ENCODE measurements at regions not wholly inside any gene's neighbourhood (a gene's known extent, or its start where the extent isn't known, plus 50 kb on each side); places are given as distances from the start of the nearest gene placed in this dataset.

DNA sequence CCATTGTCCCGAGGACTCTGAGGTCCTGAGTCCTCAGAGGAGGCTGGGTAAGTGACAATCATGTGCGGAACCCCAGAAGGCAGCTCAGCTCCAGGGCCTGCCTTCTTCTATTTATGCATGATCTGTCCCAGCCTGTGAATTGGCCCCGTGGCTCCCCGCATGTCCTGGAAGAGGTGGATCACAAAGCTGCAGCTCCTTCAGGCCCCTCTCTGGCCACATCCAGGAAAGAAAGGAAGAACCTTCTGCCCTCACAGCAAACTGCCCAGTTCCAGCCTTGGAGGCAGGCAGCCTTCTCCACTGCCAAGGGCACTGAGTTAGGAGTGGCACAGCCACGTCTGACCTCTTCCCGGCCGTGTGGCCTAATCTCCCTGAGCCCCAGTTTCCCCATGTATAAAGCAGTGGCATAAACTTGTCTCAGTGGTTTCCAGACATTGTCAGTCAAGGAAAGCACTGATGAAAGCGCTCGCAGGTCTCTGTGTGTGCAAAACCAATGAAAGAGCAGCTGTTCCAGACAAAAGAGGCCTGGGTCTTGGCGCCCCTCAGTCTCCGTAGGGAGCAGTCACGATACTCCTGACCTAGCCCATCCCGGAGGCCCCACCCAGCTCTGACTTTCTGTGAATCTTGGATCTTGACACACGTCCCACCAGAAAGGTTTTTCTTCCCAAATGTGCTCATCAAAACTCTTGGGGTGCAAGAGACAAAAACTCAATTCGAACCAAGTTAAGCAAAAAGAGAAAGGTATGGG, 497.3 kb downstream of the SHQ1 start:
- no peaks in the 10 kb centered on the region for H3K79me2 ChIP-seq (replicated peaks; ENCODE audit: insufficient read depth)
- H3F3A ChIP-seq (replicated peaks; ENCODE audit: low read depth) = no peaks in the 10 kb centered on the region
- H3K27me3 Mint-ChIP-seq (ENCODE audit: insufficient read depth, low read depth, poor library complexity) = peaks cover 9% of the 10 kb centered on the region
- H3K4me2 ChIP-seq = no peak overlapping the region
- H3K27me3 ChIP-seq (ENCODE audit: insufficient read depth) = no peaks in the 10 kb centered on the region
- H3K36me3 Mint-ChIP-seq (ENCODE audit: low read depth) = no peaks in the 10 kb centered on the region
- H3K9me2 ChIP-seq (ENCODE audit: insufficient read depth) = no peaks in the 10 kb centered on the region
- no peaks in the 10 kb centered on the region for H3K9me3 Mint-ChIP-seq
- TF ChIP-seq EZH2 (IDR thresholded peaks at IDR 0.05; ENCODE audit: low read depth, unreplicated experiment) = no peak
- TF ChIP-seq CREB1 (CRISPR knock-in tag; IDR thresholded peaks at IDR 0.05; ENCODE audit: low read depth) = no peak
- TF ChIP-seq STAT1 (IDR thresholded peaks at IDR 0.05; ENCODE audit: unreplicated experiment) = no peak
- TF ChIP-seq, protein P1, sequence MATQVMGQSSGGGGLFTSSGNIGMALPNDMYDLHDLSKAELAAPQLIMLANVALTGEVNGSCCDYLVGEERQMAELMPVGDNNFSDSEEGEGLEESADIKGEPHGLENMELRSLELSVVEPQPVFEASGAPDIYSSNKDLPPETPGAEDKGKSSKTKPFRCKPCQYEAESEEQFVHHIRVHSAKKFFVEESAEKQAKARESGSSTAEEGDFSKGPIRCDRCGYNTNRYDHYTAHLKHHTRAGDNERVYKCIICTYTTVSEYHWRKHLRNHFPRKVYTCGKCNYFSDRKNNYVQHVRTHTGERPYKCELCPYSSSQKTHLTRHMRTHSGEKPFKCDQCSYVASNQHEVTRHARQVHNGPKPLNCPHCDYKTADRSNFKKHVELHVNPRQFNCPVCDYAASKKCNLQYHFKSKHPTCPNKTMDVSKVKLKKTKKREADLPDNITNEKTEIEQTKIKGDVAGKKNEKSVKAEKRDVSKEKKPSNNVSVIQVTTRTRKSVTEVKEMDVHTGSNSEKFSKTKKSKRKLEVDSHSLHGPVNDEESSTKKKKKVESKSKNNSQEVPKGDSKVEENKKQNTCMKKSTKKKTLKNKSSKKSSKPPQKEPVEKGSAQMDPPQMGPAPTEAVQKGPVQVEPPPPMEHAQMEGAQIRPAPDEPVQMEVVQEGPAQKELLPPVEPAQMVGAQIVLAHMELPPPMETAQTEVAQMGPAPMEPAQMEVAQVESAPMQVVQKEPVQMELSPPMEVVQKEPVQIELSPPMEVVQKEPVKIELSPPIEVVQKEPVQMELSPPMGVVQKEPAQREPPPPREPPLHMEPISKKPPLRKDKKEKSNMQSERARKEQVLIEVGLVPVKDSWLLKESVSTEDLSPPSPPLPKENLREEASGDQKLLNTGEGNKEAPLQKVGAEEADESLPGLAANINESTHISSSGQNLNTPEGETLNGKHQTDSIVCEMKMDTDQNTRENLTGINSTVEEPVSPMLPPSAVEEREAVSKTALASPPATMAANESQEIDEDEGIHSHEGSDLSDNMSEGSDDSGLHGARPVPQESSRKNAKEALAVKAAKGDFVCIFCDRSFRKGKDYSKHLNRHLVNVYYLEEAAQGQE (IDR thresholded peaks at IDR 0.05; ENCODE audit: unreplicated experiment) = no peak
- TF ChIP-seq EZH2phosphoT487 (IDR thresholded peaks at IDR 0.05; ENCODE audit: unreplicated experiment) = no peak
- TF ChIP-seq JUNB (IDR thresholded peaks at IDR 0.05; ENCODE audit: unreplicated experiment) = no peak
- TF ChIP-seq, protein P2, sequence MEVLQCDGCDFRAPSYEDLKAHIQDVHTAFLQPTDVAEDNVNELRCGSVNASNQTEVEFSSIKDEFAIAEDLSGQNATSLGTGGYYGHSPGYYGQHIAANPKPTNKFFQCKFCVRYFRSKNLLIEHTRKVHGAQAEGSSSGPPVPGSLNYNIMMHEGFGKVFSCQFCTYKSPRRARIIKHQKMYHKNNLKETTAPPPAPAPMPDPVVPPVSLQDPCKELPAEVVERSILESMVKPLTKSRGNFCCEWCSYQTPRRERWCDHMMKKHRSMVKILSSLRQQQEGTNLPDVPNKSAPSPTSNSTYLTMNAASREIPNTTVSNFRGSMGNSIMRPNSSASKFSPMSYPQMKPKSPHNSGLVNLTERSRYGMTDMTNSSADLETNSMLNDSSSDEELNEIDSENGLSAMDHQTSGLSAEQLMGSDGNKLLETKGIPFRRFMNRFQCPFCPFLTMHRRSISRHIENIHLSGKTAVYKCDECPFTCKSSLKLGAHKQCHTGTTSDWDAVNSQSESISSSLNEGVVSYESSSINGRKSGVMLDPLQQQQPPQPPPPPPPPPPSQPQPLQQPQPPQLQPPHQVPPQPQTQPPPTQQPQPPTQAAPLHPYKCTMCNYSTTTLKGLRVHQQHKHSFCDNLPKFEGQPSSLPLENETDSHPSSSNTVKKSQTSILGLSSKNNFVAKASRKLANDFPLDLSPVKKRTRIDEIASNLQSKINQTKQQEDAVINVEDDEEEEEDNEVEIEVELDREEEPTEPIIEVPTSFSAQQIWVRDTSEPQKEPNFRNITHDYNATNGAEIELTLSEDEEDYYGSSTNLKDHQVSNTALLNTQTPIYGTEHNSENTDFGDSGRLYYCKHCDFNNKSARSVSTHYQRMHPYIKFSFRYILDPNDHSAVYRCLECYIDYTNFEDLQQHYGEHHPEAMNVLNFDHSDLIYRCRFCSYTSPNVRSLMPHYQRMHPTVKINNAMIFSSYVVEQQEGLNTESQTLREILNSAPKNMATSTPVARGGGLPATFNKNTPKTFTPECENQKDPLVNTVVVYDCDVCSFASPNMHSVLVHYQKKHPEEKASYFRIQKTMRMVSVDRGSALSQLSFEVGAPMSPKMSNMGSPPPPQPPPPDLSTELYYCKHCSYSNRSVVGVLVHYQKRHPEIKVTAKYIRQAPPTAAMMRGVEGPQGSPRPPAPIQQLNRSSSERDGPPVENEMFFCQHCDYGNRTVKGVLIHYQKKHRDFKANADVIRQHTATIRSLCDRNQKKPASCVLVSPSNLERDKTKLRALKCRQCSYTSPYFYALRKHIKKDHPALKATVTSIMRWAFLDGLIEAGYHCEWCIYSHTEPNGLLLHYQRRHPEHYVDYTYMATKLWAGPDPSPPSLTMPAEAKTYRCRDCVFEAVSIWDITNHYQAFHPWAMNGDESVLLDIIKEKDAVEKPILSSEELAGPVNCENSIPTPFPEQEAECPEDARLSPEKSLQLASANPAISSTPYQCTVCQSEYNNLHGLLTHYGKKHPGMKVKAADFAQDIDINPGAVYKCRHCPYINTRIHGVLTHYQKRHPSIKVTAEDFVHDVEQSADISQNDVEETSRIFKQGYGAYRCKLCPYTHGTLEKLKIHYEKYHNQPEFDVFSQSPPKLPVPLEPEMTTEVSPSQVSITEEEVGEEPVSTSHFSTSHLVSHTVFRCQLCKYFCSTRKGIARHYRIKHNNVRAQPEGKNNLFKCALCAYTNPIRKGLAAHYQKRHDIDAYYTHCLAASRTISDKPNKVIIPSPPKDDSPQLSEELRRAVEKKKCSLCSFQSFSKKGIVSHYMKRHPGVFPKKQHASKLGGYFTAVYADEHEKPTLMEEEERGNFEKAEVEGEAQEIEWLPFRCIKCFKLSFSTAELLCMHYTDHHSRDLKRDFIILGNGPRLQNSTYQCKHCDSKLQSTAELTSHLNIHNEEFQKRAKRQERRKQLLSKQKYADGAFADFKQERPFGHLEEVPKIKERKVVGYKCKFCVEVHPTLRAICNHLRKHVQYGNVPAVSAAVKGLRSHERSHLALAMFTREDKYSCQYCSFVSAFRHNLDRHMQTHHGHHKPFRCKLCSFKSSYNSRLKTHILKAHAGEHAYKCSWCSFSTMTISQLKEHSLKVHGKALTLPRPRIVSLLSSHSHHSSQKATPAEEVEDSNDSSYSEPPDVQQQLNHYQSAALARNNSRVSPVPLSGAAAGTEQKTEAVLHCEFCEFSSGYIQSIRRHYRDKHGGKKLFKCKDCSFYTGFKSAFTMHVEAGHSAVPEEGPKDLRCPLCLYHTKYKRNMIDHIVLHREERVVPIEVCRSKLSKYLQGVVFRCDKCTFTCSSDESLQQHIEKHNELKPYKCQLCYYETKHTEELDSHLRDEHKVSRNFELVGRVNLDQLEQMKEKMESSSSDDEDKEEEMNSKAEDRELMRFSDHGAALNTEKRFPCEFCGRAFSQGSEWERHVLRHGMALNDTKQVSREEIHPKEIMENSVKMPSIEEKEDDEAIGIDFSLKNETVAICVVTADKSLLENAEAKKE (CRISPR knock-in tag; IDR thresholded peaks at IDR 0.05) = no peak
- TF ChIP-seq, protein P3, sequence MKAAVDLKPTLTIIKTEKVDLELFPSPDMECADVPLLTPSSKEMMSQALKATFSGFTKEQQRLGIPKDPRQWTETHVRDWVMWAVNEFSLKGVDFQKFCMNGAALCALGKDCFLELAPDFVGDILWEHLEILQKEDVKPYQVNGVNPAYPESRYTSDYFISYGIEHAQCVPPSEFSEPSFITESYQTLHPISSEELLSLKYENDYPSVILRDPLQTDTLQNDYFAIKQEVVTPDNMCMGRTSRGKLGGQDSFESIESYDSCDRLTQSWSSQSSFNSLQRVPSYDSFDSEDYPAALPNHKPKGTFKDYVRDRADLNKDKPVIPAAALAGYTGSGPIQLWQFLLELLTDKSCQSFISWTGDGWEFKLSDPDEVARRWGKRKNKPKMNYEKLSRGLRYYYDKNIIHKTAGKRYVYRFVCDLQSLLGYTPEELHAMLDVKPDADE (IDR thresholded peaks at IDR 0.05) = no peak
- TF ChIP-seq ZNF331 (CRISPR knock-in tag; IDR thresholded peaks at IDR 0.05; ENCODE audit: low read depth) = no peak
- ATAC-seq (no peak), DNase-seq (ENCODE audit: low spot score) (no peak)
- peaks cover 6% of the 10 kb centered on the region; the same call in 1 of the 2 replicates for H3K4me1 ChIP-seq (ENCODE audit: insufficient read depth)
- H3K36me3 ChIP-seq (ENCODE audit: insufficient read depth) = no peaks in the 10 kb centered on the region
- peak overlapping the region; percentile 10; the same call in 1 of the 2 replicates for H2AFZ ChIP-seq
- no peak overlapping the region for H3K27ac ChIP-seq (ENCODE audit: low read depth)
- no peak overlapping the region for H3K4me3 ChIP-seq
- H4K20me1 ChIP-seq (replicated peaks; ENCODE audit: insufficient read depth) = no peaks in the 10 kb centered on the region
- H3K27ac Mint-ChIP-seq = no peak overlapping the region
- H3K4me3 Mint-ChIP-seq = no peak overlapping the region
- peaks cover 15% of the 10 kb centered on the region; the same call in 2 of the 3 replicates for H3K4me1 Mint-ChIP-seq
